GM20431 (cell line): ENCODE measurements at regions not wholly inside any gene's neighbourhood (a gene's known extent, or its start where the extent isn't known, plus 50 kb on each side); places are given as distances from the start of the nearest gene placed in this dataset.
"Not testable (repeated sequence)": the region's sequence is repeated elsewhere in the genome, so short reads cannot be mapped to it uniquely, and the experiment has no call there.

ENCODE experiments used
- in situ Hi-C: fragments of 300-500 bp; cut with MseI, MboI; formaldehyde crosslinking; loops from one replicate; pipeline ENCODE4 v1.15.0; 2020; ENCODE audit warnings: low sequenced_read_pairs; ENCODE audit not compliant: unreplicated experiment

- in situ Hi-C loops, result no loop called here
Measured at GRCh38 chr10:8172604-8173003, 118.1 kb downstream of the GATA3 start.

GRCh38 chr10:8173243-8173865 lies 118.9 kb downstream of the GATA3 start:
- in situ Hi-C loops, result no loop called here

GRCh38 chr10:8173866-8174243 lies 119.4 kb downstream of the GATA3 start:
- in situ Hi-C loops, result no loop called here

GRCh38 chr10:8174762-8175161 lies 120.3 kb downstream of the GATA3 start:
- in situ Hi-C loops, result no loop called here

DNA sequence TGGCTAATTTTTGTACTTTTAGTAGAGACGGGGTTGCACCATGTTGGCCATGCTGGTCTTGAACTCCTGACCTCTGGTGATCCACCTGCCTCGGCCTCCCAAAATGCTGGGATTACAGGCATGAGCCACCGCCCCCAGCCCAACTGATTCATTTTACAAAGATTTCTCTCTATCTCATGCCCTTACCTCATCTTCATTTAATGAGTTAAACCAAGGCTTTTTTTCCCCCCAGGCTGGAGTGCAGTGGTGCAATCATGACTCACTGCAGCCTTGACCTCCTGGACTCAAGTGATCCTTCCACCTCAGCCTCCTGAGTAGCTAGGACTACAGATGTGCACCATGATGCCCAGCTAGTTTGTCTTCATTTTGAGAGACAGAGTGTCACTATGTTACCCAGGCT lies 123.0 kb downstream of the GATA3 start:
- in situ Hi-C loops, result not testable (repeated sequence)

GRCh38 chr10:8179773-8180172 lies 125.3 kb downstream of the GATA3 start:
- in situ Hi-C loops, result not testable (repeated sequence)

GRCh38 chr10:8180360-8181109 lies 126.0 kb downstream of the GATA3 start:
- in situ Hi-C loops, result no loop called here

GRCh38 chr10:8181496-8182157 lies 127.1 kb downstream of the GATA3 start:
- in situ Hi-C loops, result no loop called here

- in situ Hi-C loops, result no loop called here
Measured at GRCh38 chr10:8182806-8183205, 128.3 kb downstream of the GATA3 start.

DNA sequence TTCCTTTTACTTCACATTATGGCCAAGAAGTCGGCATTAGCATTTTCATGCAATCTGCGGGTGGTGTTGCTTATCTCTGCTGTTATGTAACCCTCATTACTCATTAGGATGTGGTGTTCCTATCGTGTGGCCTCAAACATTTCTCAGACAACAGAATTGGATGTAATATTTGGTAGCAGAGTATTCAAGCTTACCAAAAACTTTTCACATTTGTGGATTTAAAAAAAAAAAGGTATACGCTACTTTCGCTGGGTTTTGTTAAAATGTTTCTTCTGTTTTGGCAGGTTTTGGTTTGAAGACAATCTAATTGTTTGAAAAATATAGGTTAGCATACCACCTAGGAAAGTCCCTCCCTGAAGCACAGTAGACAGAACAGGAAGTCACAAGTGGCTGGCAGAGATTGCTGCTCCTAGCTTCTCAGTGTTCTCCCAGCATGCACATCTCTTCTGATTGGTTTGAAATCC lies 128.8 kb downstream of the GATA3 start:
- in situ Hi-C loops, result no loop called here

DNA sequence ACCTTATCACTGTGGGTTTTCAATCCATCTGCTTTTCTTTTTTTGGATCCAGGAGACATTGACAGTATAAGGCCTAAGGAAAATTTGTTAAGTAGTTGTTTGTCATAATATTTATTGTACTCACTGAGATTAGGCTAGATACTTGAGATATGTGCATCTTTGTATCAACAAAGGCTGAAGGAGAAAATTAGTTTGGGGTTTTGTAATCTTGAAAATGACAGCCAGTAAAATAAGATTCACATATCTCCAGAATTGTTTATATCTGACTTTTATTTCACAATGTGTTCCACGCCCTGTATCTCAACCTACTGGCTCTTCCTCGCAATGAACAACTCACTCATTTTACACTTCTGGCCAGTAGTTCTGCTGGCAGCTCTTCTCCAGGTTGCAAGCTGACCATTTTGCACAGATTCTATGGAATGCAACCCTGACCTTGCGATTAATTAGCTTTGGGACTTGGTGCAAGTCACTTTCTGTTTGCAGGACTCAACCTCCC lies 132.7 kb downstream of the GATA3 start:
- in situ Hi-C loops, result no loop called here

- in situ Hi-C loops, result no loop called here
Measured at GRCh38 chr10:8189458-8189857, 135.0 kb downstream of the GATA3 start.

GRCh38 chr10:8192301-8192700 lies 137.8 kb downstream of the GATA3 start:
- in situ Hi-C loops, result no loop called here

DNA sequence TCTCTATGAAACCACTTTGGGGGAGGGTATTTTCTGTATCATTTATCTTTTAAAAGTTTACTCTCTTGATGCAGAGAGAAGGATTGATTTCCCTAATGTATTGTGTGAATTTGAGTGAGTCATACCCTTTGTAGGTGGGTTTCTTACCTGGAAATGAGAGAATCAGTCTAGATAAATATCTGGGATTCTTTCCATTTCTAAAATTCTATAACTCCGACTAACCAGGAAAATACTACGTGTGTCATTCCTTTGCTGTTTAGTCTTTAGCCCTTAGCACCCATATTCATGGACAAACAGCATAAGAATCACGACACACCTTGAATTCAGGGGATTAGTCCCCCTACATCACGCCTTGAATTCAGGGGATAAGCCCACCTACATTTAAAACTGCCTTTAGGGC lies 139.1 kb downstream of the GATA3 start:
- in situ Hi-C loops, result no loop called here

- in situ Hi-C loops, result no loop called here
Measured at GRCh38 chr10:8194050-8194449, 139.6 kb downstream of the GATA3 start.

DNA sequence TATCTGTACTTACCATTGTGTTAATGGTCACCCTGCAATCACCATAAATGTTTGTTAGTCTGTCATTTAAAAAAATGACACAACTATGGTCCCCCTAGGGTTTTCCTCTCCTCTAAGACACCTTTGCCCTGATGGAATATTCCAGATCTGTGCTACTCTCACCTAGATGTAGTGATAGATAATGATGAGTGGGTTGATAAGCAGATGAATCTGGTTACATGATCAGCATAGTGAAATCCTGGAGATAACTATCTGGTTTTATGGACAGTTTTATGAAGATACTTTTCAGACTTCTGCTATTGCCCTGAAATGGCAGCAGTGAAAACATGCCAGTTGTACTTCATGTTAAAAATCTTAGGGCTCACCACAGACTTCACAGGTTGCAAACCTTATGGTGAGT lies 152.4 kb downstream of the GATA3 start:
- in situ Hi-C loops, result no loop called here

DNA sequence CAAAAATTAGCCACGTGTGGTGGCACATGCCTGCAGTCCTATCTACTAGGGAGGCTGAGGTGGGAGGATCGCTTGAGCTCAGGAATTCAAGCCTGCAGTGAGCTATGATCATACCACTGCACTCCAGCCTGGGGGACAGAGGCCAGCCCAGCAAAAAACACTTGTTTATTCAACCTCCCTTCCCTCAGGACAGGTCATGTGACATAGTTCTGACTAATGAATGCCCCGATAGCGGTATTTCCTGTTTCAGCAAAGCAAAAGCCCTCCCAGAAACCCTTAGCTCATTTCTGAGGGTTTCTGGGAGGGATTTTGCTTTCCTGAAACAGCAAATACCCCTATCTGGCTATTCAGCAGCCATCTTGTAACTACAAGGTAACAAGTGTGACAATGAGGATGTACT lies 157.1 kb downstream of the GATA3 start:
- in situ Hi-C loops, result no loop called here

GRCh38 chr10:8213735-8214134 lies 159.2 kb downstream of the GATA3 start:
- in situ Hi-C loops, result no loop called here

DNA sequence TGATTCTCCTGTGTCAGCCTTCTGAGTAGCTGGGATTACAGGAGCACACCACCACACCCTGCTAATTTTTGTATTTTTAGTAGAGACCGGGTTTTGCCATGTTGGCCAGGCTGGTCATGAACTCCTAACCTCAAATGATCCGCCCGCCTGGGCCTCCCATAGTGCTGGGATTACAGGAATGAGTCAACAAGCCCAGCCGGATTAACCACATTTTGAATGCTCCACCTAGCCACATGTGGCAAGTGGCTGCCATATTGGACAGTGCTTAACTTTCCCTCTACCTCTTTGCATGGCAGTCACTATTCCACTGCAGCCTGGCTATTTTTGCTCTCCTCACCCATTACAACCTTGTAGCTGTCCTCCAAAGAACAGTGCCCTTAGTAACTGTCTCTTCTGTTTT lies 160.1 kb downstream of the GATA3 start:
- in situ Hi-C loops, result no loop called here

GRCh38 chr10:8216893-8217292 lies 162.4 kb downstream of the GATA3 start:
- in situ Hi-C loops, result no loop called here

GRCh38 chr10:8221451-8221850 lies 167.0 kb downstream of the GATA3 start:
- in situ Hi-C loops, result no loop called here
